Kidney (tissue), 13 donors: ENCODE measurements at regions not wholly inside any gene's neighbourhood (a gene's known extent, or its start where the extent isn't known, plus 50 kb on each side); places are given as distances from the start of the nearest gene placed in this dataset.
"Not testable (repeated sequence)": the region's sequence is repeated elsewhere in the genome, so short reads cannot be mapped to it uniquely, and the experiment has no call there.

Source experiments
- DNase-seq, 5 donors: peaks; one replicate each; pipeline ENCODE4 v3.0.0-alpha.2; 2013 to 2020
- FAIRE-seq: peaks from 2 replicates; lab custom pipeline; 2012; peaks lifted over from hg19 to GRCh38; lab: Jason Lieb, UNC
- H3K27ac ChIP-seq, 2 donors: one replicate each; pipeline ENCODE4 v1.7.0; 2013; ENCODE audit warnings: low read depth in 2 of 2, low read length in 2 of 2, inconsistent platforms in 1 of 2
- H3K27me3 ChIP-seq: one replicate; pipeline ENCODE4 v1.7.1; 2013; ENCODE audit warnings: low read length, inconsistent platforms; ENCODE audit not compliant: control insufficient read depth, insufficient read depth
- H3K36me3 ChIP-seq, 3 donors: one replicate each; pipeline versions ENCODE4 v1.7.0 to v1.7.1; 2013; ENCODE audit warnings: low read length in 3 of 3, control low read depth in 1 of 3, inconsistent platforms in 1 of 3; ENCODE audit not compliant: insufficient read depth in 3 of 3, control insufficient read depth in 2 of 3
- H3K4me1 ChIP-seq, 3 donors: one replicate each; pipeline versions ENCODE4 v1.7.0 to v1.7.1; 2013; ENCODE audit warnings: low read length in 3 of 3, inconsistent platforms in 1 of 3, low read depth in 1 of 3; ENCODE audit not compliant: control insufficient read depth in 2 of 3, insufficient read depth in 2 of 3
- H3K4me3 ChIP-seq, 3 donors: one replicate each; pipeline versions ENCODE4 v1.7.0 to v1.8.1; 2013; ENCODE audit warnings: low read length in 3 of 3, control low read depth in 1 of 3, inconsistent platforms in 1 of 3
- H3K9ac ChIP-seq, 3 donors: one replicate each; pipeline versions ENCODE4 v1.7.0 to v1.7.1; 2013; ENCODE audit warnings: low read length in 3 of 3, control low read depth in 1 of 3, inconsistent platforms in 1 of 3
- H3K9me3 ChIP-seq, 3 donors: one replicate each; pipeline versions ENCODE4 v1.7.0 to v1.7.1; 2013; ENCODE audit warnings: low read length in 3 of 3, control low read depth in 1 of 3, inconsistent platforms in 1 of 3; ENCODE audit not compliant: control insufficient read depth in 2 of 3, insufficient read depth in 1 of 3
- intact Hi-C: fragments of 100-400 bp; cut with DNase I; formaldehyde crosslinking; loops from one replicate; pipeline ENCODE4 v1.11.1; 2022
- TF ChIP-seq, protein P1 (sequence below): IDR thresholded peaks from 3 replicates; pipeline ENCODE4 v1.5.1; 2012; ENCODE audit warnings: mild to moderate bottlenecking, moderate library complexity, borderline replicate concordance; ENCODE audit not compliant: insufficient read depth; ENCODE audit errors: extremely low read depth
- donor health status: control.
- donor health status: control.
- donor health status: control.
- donor health status: control.
- donor health status: control.
- donor health status: DM: yes; HTN: yes; CAD: no.
- donor health status: Normal renal cell carcinoma (clear cell type).

DNA sequence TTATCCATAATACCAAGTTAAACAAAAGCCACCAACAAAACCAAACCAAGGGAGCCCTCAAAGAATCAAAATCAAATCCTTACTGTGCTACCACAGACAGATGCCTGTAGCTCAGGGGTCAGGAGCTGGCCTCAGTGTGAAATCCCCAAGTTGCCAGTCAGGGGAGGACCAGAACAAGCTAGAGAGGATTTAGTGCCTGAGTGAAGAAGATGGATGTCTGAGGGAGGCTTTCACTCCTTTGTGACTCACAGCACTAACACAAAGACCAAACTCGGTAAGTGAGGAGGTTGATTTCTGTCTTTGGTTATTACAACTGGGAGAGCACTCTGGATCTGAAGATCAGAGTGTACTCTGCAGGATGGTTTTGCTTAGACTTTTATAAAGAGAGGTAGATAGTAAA is 189.9 kb upstream of the ZNF184 start:
- Histone ChIP-seq H3K9me3 (no peaks in the 10 kb centered on the region), H3K4me1 (no peaks in the 10 kb centered on the region), H3K36me3 (no peaks in the 10 kb centered on the region), H3K27ac (no peak overlapping the region), H3K9ac (no peak overlapping the region), H3K4me3 (no peak overlapping the region), H3K27me3 (peaks cover 21% of the 10 kb centered on the region)
- DNase-seq (no peak), FAIRE-seq (no peak)
- TF ChIP-seq, protein P1, sequence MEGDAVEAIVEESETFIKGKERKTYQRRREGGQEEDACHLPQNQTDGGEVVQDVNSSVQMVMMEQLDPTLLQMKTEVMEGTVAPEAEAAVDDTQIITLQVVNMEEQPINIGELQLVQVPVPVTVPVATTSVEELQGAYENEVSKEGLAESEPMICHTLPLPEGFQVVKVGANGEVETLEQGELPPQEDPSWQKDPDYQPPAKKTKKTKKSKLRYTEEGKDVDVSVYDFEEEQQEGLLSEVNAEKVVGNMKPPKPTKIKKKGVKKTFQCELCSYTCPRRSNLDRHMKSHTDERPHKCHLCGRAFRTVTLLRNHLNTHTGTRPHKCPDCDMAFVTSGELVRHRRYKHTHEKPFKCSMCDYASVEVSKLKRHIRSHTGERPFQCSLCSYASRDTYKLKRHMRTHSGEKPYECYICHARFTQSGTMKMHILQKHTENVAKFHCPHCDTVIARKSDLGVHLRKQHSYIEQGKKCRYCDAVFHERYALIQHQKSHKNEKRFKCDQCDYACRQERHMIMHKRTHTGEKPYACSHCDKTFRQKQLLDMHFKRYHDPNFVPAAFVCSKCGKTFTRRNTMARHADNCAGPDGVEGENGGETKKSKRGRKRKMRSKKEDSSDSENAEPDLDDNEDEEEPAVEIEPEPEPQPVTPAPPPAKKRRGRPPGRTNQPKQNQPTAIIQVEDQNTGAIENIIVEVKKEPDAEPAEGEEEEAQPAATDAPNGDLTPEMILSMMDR: no peak
- intact Hi-C loops: no loop called here

DNA sequence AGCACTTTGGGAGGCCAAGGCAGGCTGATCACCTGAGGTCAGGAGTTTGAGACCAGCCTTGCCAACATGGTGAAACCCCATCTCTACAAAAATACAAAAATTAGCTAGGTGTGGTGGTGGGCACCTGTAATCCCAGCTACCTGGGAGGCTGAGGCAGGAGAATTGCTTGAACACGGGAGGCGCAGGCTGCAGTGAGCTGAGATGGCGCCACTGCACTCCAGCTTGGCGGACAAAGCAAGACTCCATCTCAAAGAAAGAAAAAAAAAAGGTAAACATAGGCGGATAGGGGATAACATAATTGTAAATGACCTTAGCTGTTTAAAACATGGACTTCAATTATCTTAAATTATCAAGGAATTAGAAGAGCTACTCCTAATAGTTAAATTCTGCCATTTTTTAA is 189.3 kb upstream of the ZNF184 start:
- peaks cover 15% of the 10 kb centered on the region for H3K27me3 ChIP-seq
- H3K9ac ChIP-seq, FAIRE-seq, DNase-seq, H3K4me1 ChIP-seq, H3K9me3 ChIP-seq, H3K36me3 ChIP-seq, intact Hi-C loops, H3K27ac ChIP-seq, H3K4me3 ChIP-seq: not testable (repeated sequence)

DNA sequence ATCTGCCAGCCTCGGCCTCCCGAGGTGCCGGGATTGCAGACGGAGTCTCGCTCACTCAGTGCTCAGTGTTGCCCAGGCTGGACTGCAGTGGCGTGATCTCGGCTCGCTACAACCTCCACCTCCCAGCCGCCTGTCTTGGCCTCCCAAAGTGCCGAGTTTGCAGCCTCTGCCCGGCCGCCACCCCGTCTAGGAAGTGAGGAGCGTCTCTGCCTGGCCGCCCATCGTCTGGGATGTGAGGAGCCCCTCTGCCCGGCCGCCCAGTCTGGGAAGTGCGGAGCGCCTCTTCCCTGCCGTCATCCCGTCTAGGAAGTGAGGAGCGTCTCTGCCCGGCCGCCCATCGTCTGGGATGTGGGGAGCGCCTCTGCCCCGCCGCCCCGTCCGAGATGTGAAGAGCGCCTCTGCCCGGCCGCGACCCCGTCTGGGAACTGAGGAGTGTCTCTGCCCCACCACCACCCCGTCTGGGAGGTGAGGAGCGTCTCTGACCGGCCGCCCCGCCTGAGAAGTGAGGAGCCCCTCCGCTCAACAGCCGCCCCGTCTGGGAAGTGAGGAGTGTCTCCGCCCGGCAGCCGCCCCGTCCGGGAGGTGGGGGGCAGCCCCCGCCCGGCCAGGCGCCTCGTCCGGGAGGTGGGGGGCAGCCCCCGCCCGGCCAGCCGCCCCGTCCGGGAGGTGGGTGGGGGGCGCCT is 180.4 kb upstream of the ZNF184 start:
- FAIRE-seq, H3K27me3 ChIP-seq, H3K9me3 ChIP-seq, intact Hi-C loops, H3K9ac ChIP-seq, H3K27ac ChIP-seq, H3K4me3 ChIP-seq, H3K36me3 ChIP-seq, H3K4me1 ChIP-seq, DNase-seq: not testable (repeated sequence)

DNA sequence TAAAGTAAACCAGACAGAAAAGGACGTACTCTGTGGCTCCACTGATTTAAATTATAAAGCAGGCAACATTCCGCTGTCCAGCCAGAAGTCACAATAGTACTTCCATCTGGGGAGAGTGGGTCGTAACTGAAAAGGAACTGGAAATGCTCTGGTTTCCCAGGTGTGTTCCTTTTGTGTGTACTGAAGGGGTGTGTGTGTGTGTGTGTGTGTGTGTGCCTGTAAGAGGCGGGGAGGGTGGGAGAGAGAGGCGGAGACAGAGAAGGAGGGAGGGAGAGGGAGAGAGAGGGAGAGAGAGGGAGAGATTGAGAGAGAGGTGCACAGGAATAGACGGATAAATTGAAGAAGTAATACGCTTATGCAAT is 178.4 kb upstream of the ZNF184 start:
- intact Hi-C loops: no loop called here
- no peaks in the 10 kb centered on the region for H3K4me1 ChIP-seq
- no peak for FAIRE-seq
- no peak overlapping the region for H3K27ac ChIP-seq
- no peaks in the 10 kb centered on the region for H3K36me3 ChIP-seq
- no peak overlapping the region for H3K9ac ChIP-seq
- no peaks in the 10 kb centered on the region for H3K9me3 ChIP-seq
- no peak for DNase-seq
- peaks cover 7% of the 10 kb centered on the region for H3K27me3 ChIP-seq
- TF ChIP-seq, protein P1: no peak
- no peak overlapping the region for H3K4me3 ChIP-seq
